ENCODE measurements at regions not wholly inside any gene's neighbourhood (a gene's known extent, or its start where the extent isn't known, plus 50 kb on each side); places are given as distances from the start of the nearest gene placed in this dataset.

DNA sequence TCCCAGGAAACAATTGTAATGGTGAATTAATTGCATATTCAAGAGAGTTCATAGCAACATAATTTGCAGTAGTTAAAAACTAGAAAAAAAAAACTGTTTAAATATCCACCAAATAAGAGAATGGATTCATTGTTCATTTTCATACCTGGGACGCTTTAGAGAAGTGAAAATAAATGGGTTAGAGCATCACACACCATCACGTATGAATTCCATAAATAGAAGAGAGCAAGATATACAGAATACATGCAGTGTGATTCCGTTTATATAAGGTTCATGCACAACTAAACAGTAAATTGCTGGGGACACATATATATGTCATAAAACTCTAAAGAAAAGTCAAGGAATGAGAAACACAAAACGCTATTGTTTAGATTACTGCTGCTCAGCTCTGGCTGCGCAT, 577.0 kb upstream of the KCNMB2 start:
- Histone ChIP-seq H3K4me1 (ENCODE audit: control insufficient read depth, insufficient read depth, low read length, poor library complexity, severe bottlenecking) (no peaks in the 10 kb centered on the region), H3K36me3 (ENCODE audit: control insufficient read depth, insufficient read depth, low read length) (no peaks in the 10 kb centered on the region), H3K27me3 (replicated peaks; ENCODE audit: control insufficient read depth, insufficient read depth, low read length, poor library complexity, severe bottlenecking) (no peaks in the 10 kb centered on the region), H3K27ac (ENCODE audit: insufficient read depth, low read length, poor library complexity, severe bottlenecking) (no peak overlapping the region), H3K4me3 (ENCODE audit: insufficient read depth, low read depth, low read length, poor library complexity, severe bottlenecking) (no peak overlapping the region), H3K9me3 (ENCODE audit: control insufficient read depth, low read length) (no peaks in the 10 kb centered on the region)
- DNase-seq = no peak

DNA sequence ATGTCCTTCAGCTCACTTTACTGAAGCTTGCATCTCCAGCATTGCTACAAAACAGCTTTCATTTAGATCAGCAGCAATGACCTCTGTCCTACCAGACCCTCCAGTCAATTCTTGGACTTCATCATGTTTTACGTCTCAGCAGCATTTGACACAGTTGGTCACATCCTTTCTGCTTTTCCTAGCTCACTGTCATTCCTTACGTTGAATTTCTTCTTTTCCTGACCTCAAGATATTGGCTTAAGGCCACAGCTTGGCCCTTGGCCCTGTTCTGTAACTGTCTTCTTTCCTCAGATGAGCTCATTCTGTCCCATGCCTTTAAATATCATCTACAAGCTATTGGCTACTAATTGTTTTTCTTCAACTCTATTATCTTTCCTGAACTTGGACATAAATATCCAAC, 576.2 kb upstream of the KCNMB2 start:
- Histone ChIP-seq H3K4me1 (ENCODE audit: control insufficient read depth, insufficient read depth, low read length, poor library complexity, severe bottlenecking) (no peaks in the 10 kb centered on the region), H3K27me3 (replicated peaks; ENCODE audit: control insufficient read depth, insufficient read depth, low read length, poor library complexity, severe bottlenecking) (no peaks in the 10 kb centered on the region), H3K9me3 (ENCODE audit: control insufficient read depth, low read length) (no peaks in the 10 kb centered on the region), H3K27ac (ENCODE audit: insufficient read depth, low read length, poor library complexity, severe bottlenecking) (no peak overlapping the region), H3K36me3 (ENCODE audit: control insufficient read depth, insufficient read depth, low read length) (no peaks in the 10 kb centered on the region), H3K4me3 (ENCODE audit: insufficient read depth, low read depth, low read length, poor library complexity, severe bottlenecking) (no peak overlapping the region)
- DNase-seq = no peak

DNA sequence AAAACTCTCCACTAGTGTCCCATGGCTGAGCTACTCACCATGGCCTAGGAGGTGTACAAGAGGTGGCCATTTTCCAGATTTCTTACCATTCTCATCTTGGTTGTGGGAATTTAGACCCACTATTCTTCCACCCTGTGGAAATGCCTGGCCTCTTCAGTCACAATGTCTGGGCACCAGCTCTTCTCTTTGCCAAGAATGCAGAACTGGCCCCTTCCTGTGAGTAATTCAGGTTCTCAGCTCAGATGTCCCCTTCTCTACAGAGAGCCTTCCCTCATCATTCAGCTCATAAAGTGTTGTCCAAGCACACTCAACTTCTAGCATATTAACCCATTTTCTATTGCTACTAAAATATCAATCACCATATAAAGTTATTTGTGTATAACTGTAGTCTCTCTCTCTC, 575.5 kb upstream of the KCNMB2 start:
- Histone ChIP-seq H3K36me3 (ENCODE audit: control insufficient read depth, insufficient read depth, low read length) (no peaks in the 10 kb centered on the region), H3K4me3 (ENCODE audit: insufficient read depth, low read depth, low read length, poor library complexity, severe bottlenecking) (no peak overlapping the region), H3K4me1 (ENCODE audit: control insufficient read depth, insufficient read depth, low read length, poor library complexity, severe bottlenecking) (no peaks in the 10 kb centered on the region), H3K27ac (ENCODE audit: insufficient read depth, low read length, poor library complexity, severe bottlenecking) (no peak overlapping the region), H3K27me3 (replicated peaks; ENCODE audit: control insufficient read depth, insufficient read depth, low read length, poor library complexity, severe bottlenecking) (no peaks in the 10 kb centered on the region), H3K9me3 (ENCODE audit: control insufficient read depth, low read length) (no peaks in the 10 kb centered on the region)
- DNase-seq = no peak

DNA sequence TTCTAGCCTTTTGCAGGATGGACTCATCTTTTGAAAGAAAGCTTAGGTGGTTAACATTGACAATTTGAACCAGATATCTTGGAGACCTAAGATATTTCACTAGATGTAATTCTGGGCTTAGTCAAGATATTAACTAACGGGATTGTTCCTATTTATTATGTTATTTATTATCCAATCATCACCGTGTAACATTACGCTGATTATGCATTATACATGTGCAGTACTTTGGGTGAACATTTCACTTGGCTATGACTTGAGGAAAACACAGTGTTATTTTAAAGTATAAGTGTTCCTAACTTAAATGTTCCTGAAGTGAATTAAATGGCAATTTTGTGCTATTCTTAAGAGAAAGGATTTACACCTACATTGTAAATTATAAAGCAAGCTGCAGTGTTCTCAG, 574.5 kb upstream of the KCNMB2 start:
- H3K4me1 ChIP-seq (ENCODE audit: control insufficient read depth, insufficient read depth, low read length, poor library complexity, severe bottlenecking) = no peaks in the 10 kb centered on the region
- no peaks in the 10 kb centered on the region for H3K36me3 ChIP-seq (ENCODE audit: control insufficient read depth, insufficient read depth, low read length)
- no peaks in the 10 kb centered on the region for H3K9me3 ChIP-seq (ENCODE audit: control insufficient read depth, low read length)
- no peaks in the 10 kb centered on the region for H3K27me3 ChIP-seq (replicated peaks; ENCODE audit: control insufficient read depth, insufficient read depth, low read length, poor library complexity, severe bottlenecking)
- DNase-seq = no peak
- H3K4me3 ChIP-seq (ENCODE audit: insufficient read depth, low read depth, low read length, poor library complexity, severe bottlenecking) = no peak overlapping the region
- no peak overlapping the region for H3K27ac ChIP-seq (ENCODE audit: insufficient read depth, low read length, poor library complexity, severe bottlenecking)

DNA sequence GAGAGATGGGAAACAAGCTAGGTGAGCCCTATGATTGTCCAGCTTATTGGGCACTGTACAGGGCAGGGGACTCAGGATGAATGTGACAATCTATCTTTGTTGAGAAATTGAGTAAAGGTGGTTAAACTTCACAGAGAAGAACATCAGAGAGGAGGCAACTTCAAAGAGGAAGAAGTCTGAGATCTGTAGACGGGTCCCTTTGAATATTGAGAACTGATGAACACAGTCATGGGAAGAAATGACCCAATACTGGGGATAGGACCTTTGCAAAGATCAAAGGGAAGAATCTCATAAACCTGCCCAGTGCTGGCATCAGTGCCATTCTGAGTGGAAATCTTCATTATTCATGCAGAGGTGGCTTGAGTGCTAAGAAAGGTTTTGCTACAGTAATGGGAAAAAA, 569.7 kb upstream of the KCNMB2 start:
- no peaks in the 10 kb centered on the region for H3K9me3 ChIP-seq (ENCODE audit: control insufficient read depth, low read length)
- H3K27ac ChIP-seq (ENCODE audit: insufficient read depth, low read length, poor library complexity, severe bottlenecking) = no peak overlapping the region
- no peaks in the 10 kb centered on the region for H3K27me3 ChIP-seq (replicated peaks; ENCODE audit: control insufficient read depth, insufficient read depth, low read length, poor library complexity, severe bottlenecking)
- H3K36me3 ChIP-seq (ENCODE audit: control insufficient read depth, insufficient read depth, low read length) = no peaks in the 10 kb centered on the region
- H3K4me3 ChIP-seq (ENCODE audit: insufficient read depth, low read depth, low read length, poor library complexity, severe bottlenecking) = no peak overlapping the region
- no peak for DNase-seq
- H3K4me1 ChIP-seq (ENCODE audit: control insufficient read depth, insufficient read depth, low read length, poor library complexity, severe bottlenecking) = no peaks in the 10 kb centered on the region

DNA sequence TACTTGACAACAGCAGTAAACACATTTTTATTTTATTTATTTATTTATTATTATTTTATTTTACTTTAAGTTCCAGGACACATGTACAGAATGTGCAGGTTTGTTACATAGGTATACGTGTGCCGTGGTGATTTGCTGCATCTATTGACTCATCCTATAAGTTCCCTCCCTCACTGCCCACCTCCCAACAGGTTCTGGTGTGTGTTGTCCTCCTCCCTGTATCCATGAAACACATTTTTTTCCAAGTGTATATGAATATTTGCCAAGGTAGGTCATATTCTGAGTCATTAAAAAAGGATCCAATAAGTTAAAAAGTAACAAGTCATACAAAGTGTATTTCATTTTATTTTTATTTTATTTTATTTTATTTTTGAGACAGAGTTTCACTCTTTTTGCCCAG, 567.3 kb upstream of the KCNMB2 start:
- no peaks in the 10 kb centered on the region for H3K27me3 ChIP-seq (replicated peaks; ENCODE audit: control insufficient read depth, insufficient read depth, low read length, poor library complexity, severe bottlenecking)
- H3K4me3 ChIP-seq (ENCODE audit: insufficient read depth, low read depth, low read length, poor library complexity, severe bottlenecking) = no peak overlapping the region
- no peak overlapping the region for H3K27ac ChIP-seq (ENCODE audit: insufficient read depth, low read length, poor library complexity, severe bottlenecking)
- no peak for DNase-seq
- H3K9me3 ChIP-seq (ENCODE audit: control insufficient read depth, low read length) = no peaks in the 10 kb centered on the region
- no peaks in the 10 kb centered on the region for H3K36me3 ChIP-seq (ENCODE audit: control insufficient read depth, insufficient read depth, low read length)
- no peaks in the 10 kb centered on the region for H3K4me1 ChIP-seq (ENCODE audit: control insufficient read depth, insufficient read depth, low read length, poor library complexity, severe bottlenecking)

DNA sequence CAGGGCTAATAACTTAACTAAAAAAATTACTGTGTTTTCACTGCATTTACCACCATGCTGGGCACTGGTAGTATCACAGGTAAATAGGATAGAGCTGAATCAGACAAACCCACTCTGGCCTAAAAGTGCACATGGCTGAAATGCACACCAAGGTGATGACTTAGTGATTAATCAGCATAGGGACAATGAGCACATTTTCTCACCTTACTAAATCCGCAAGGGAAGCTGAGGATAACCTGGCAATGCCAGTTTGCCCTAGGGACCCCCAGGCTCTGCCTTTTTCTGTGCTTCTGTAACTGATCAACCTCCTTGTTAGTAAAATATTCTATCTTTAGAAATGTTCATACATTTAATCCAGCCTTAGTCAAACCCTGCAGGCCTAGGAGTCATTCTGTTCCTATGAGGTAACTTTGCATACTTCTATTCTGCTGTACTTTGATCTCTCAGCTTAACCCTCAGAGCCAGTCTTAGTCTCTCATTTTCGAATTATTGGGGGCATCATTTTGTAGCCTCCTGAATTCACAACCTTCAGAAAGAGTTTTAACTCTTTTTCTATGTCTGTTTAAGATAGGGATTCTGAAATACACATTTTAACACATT, 562.9 kb upstream of the KCNMB2 start:
- no peaks in the 10 kb centered on the region for H3K4me1 ChIP-seq (ENCODE audit: control insufficient read depth, insufficient read depth, low read length, poor library complexity, severe bottlenecking)
- no peaks in the 10 kb centered on the region for H3K27me3 ChIP-seq (replicated peaks; ENCODE audit: control insufficient read depth, insufficient read depth, low read length, poor library complexity, severe bottlenecking)
- no peaks in the 10 kb centered on the region for H3K9me3 ChIP-seq (ENCODE audit: control insufficient read depth, low read length)
- no peaks in the 10 kb centered on the region for H3K36me3 ChIP-seq (ENCODE audit: control insufficient read depth, insufficient read depth, low read length)
- H3K4me3 ChIP-seq (ENCODE audit: insufficient read depth, low read depth, low read length, poor library complexity, severe bottlenecking) = no peak overlapping the region
- H3K27ac ChIP-seq (ENCODE audit: insufficient read depth, low read length, poor library complexity, severe bottlenecking) = no peak overlapping the region
- no peak for DNase-seq

DNA sequence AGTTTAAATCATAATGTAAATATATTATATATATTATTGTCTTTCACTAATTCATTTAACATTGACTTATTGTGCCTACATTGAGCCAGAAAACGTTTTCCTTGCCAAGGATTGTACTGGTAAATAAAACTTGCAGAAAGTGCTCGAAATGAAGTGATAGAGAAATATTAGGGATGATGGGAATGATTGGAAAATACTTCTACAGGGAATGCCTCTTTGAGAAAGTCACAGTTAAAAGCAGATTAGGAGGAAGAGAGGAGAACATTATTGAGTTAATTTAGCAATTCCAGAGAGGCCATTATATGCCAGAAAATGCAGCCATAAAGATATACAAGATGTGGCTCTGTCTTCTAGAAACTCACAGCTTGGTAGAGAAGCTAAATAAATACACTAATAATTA, 560.0 kb upstream of the KCNMB2 start:
- Histone ChIP-seq H3K9me3 (ENCODE audit: control insufficient read depth, low read length) (no peaks in the 10 kb centered on the region), H3K27ac (ENCODE audit: insufficient read depth, low read length, poor library complexity, severe bottlenecking) (no peak overlapping the region), H3K4me3 (ENCODE audit: insufficient read depth, low read depth, low read length, poor library complexity, severe bottlenecking) (no peak overlapping the region), H3K27me3 (replicated peaks; ENCODE audit: control insufficient read depth, insufficient read depth, low read length, poor library complexity, severe bottlenecking) (no peaks in the 10 kb centered on the region), H3K4me1 (ENCODE audit: control insufficient read depth, insufficient read depth, low read length, poor library complexity, severe bottlenecking) (no peaks in the 10 kb centered on the region), H3K36me3 (ENCODE audit: control insufficient read depth, insufficient read depth, low read length) (no peaks in the 10 kb centered on the region)
- DNase-seq = no peak

DNA sequence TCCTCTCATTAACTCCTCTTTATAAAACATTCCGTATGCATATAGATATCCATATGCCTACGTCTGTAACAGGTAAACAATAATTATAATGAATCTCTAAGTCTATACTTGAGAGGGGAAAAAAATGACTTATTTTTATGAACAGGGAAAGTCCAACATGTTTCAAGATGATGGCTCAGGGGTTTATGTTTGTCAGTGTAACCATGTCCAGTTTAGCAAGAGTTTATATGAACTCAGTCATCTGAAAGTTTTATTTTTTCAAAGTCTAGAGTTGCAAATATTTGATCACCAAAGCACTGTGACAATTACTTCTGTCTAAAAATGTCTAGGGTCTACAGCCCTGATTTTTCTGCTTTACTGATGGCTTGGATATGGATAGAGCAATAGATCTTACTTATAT, 559.4 kb upstream of the KCNMB2 start:
- Histone ChIP-seq H3K27ac (ENCODE audit: insufficient read depth, low read length, poor library complexity, severe bottlenecking) (no peak overlapping the region), H3K4me3 (ENCODE audit: insufficient read depth, low read depth, low read length, poor library complexity, severe bottlenecking) (no peak overlapping the region), H3K4me1 (ENCODE audit: control insufficient read depth, insufficient read depth, low read length, poor library complexity, severe bottlenecking) (no peaks in the 10 kb centered on the region), H3K27me3 (replicated peaks; ENCODE audit: control insufficient read depth, insufficient read depth, low read length, poor library complexity, severe bottlenecking) (no peaks in the 10 kb centered on the region), H3K36me3 (ENCODE audit: control insufficient read depth, insufficient read depth, low read length) (no peaks in the 10 kb centered on the region), H3K9me3 (ENCODE audit: control insufficient read depth, low read length) (no peaks in the 10 kb centered on the region)
- DNase-seq = no peak

DNA sequence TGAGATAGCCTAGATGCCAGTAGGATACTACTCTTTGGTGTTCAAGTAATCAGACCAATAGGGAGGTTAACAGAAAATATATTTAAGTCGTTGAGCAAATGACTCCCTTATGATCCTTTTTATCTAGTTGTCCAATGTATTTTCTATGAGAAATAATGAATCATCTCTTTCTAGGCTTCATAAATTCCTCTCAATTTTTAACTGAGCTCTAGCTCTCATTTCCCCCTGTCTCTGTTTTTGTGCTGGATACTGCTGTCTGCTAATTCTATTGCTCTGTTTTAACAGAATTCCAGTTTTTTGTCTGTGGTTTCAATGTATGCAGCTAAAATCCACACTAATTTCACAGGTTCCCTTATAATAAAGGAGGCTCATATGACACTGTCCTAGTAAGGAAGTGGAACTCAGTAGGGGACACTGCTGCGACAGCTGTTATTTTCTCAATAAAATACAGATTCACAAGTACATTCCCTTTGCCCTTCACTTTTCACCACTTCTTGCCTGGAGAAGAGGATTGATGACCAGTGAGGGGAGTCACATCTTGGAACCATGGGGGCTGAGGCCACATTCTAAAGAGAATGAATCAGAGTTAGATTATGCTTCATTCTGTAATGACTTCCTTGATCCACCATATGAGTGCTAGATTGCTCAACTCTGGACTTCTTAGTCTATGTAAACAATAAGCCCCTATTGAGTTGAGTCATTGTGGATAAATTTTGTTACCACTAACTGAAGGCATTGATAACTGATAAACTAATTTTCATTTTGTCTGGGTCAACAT, 558.7 kb upstream of the KCNMB2 start:
- H3K27ac ChIP-seq (ENCODE audit: insufficient read depth, low read length, poor library complexity, severe bottlenecking) = no peak overlapping the region
- no peaks in the 10 kb centered on the region for H3K27me3 ChIP-seq (replicated peaks; ENCODE audit: control insufficient read depth, insufficient read depth, low read length, poor library complexity, severe bottlenecking)
- no peaks in the 10 kb centered on the region for H3K36me3 ChIP-seq (ENCODE audit: control insufficient read depth, insufficient read depth, low read length)
- no peaks in the 10 kb centered on the region for H3K9me3 ChIP-seq (ENCODE audit: control insufficient read depth, low read length)
- no peak overlapping the region for H3K4me3 ChIP-seq (ENCODE audit: insufficient read depth, low read depth, low read length, poor library complexity, severe bottlenecking)
- no peaks in the 10 kb centered on the region for H3K4me1 ChIP-seq (ENCODE audit: control insufficient read depth, insufficient read depth, low read length, poor library complexity, severe bottlenecking)
- no peak for DNase-seq
